ENCODE measurements at regions not wholly inside any gene's neighbourhood (a gene's known extent, or its start where the extent isn't known, plus 50 kb on each side); places are given as distances from the start of the nearest gene placed in this dataset.
A peak's percentile ranks its signal among the peaks of the same experiment; 100 is the strongest.

- no peak overlapping the region for H2AFZ ChIP-seq (ENCODE audit: low read depth, low read length)
- WGBS (ENCODE audit: insufficient coverage, low coverage, missing lambda C conversion rate), result 0% methylated on average over 2 of the region's 2 CpGs
- H3K27ac ChIP-seq (ENCODE audit: extremely low read depth, low read depth, low read length), result no peak overlapping the region
- H3K36me3 ChIP-seq (ENCODE audit: control insufficient read depth, insufficient read depth, low read length), result no peaks in the 10 kb centered on the region
- in situ Hi-C loops (cut with MboI) (no loop called here), intact Hi-C loops (cut with micrococcal nuclease) (no loop called here)
- H4K20me1 ChIP-seq (replicated peaks; ENCODE audit: control insufficient read depth, insufficient read depth, low read length), result no peaks in the 10 kb centered on the region
- peak in 1 of 4 experiments; percentile 9 for DNase-seq (ENCODE audit: extremely low read depth in 1 of 4, low spot score in 3 of 4)
- H3K4me3 ChIP-seq, result no peak overlapping the region
- no peaks in the 10 kb centered on the region for H3K79me2 ChIP-seq (ENCODE audit: control insufficient read depth, insufficient read depth, low read length)
- no TSS peak for BruUV-seq (replicated peaks)
- no peaks in the 10 kb centered on the region for H3K9me3 ChIP-seq (replicated peaks; ENCODE audit: control insufficient read depth, insufficient read depth, low read depth, low read length)
- CTCF ChIA-PET (ENCODE audit: low intra/inter-chr PET ratio), result no interaction called here
- no peak overlapping the region for H3K4me2 ChIP-seq (ENCODE audit: insufficient read depth, low read length)
- H3K4me1 ChIP-seq (replicated peaks in 1 of 2; ENCODE audit: control insufficient read depth in 2 of 2, insufficient read depth in 2 of 2, low read length in 2 of 2), result no peaks in the 10 kb centered on the region
- peak; percentile 51; the same call in 1 of the 3 replicates for ATAC-seq
- H3K27me3 ChIP-seq (ENCODE audit: control insufficient read depth in 2 of 2, insufficient read depth in 2 of 2, low read length in 2 of 2), result no peaks in the 10 kb centered on the region
- H3K9me1 ChIP-seq (ENCODE audit: control insufficient read depth, insufficient read depth, low read length), result no peaks in the 10 kb centered on the region
- POLR2A ChIA-PET, result no interaction called here
- peak; percentile 64 for FAIRE-seq
- H3K9ac ChIP-seq (ENCODE audit: insufficient read depth in 1 of 2, low read depth in 2 of 2, low read length in 2 of 2), result no peak overlapping the region
- 0 out of 2 replicates have a peak, but pooled peaks have one; percentile 36 for TF ChIP-seq ATF4 (CRISPR knock-in tag; IDR thresholded peaks at IDR 0.05)
- peak; percentile 83 for TF ChIP-seq ZNF316 (IDR thresholded peaks at IDR 0.05)
- no peak for TF ChIP-seq RBM15 (IDR thresholded peaks at IDR 0.05; ENCODE audit: insufficient read depth, low read length)
- no peak for TF ChIP-seq HDGF (IDR thresholded peaks at IDR 0.05)
- TF ChIP-seq C11orf30 (IDR thresholded peaks at IDR 0.05; ENCODE audit: low read depth), result peak; percentile 80
- peak; percentile 65 for TF ChIP-seq NFE2 (IDR thresholded peaks at IDR 0.05; ENCODE audit: low read depth)
- no peak for TF ChIP-seq CBX3 (IDR thresholded peaks at IDR 0.05; ENCODE audit: borderline replicate concordance in 1 of 2, low read length in 2 of 2)
- TF ChIP-seq HIVEP1 (CRISPR knock-in tag; IDR thresholded peaks at IDR 0.05), result no peak
- TF ChIP-seq MAFF (IDR thresholded peaks at IDR 0.05; ENCODE audit: low read length), result peak; percentile 24; the same call in 1 of the 2 replicates
- TF ChIP-seq NFE2L1 (tag; IDR thresholded peaks at IDR 0.05; ENCODE audit: borderline replicate concordance, low read depth), result 0 out of 2 replicates have a peak, but pooled peaks have one; percentile 26
- no peak for TF ChIP-seq MGA (IDR thresholded peaks at IDR 0.05)
- TF ChIP-seq MYNN (IDR thresholded peaks at IDR 0.05), result no peak
- TF ChIP-seq MYNN (CRISPR knock-in tag; IDR thresholded peaks at IDR 0.05), result no peak
- peak; percentile 41; the same call in 1 of the 2 replicates for TF ChIP-seq MAFK (IDR thresholded peaks at IDR 0.05; ENCODE audit: low read length)
Observed at GRCh38 chr7:125173571-125173970, 243.9 kb upstream of the POT1 start.
